Keratinocyte (primary cell): ENCODE measurements at regions not wholly inside any gene's neighbourhood (a gene's known extent, or its start where the extent isn't known, plus 50 kb on each side); places are given as distances from the start of the nearest gene placed in this dataset.

Source experiments
- CTCF ChIP-seq, 3 experiments: IDR thresholded peaks in 1 of 3; conservative IDR thresholded peaks in 1 of 3; optimal IDR thresholded peaks in 1 of 3; 2 replicates in 2 of 3; 3 replicates in 1 of 3; pipeline versions ENCODE3 to v1.5.1; 2011; ENCODE audit warnings: low read length in 3 of 3, mild to moderate bottlenecking in 3 of 3, moderate library complexity in 2 of 3, control low read depth in 1 of 3, inconsistent platforms in 1 of 3; ENCODE audit not compliant: insufficient read depth in 2 of 3; ENCODE audit errors: extremely low read depth in 1 of 3
- EZH2 ChIP-seq: IDR thresholded peaks from one replicate; pipeline ENCODE4 v1.6.1; 2012; ENCODE audit warnings: inconsistent platforms, mild to moderate bottlenecking, low read length, moderate library complexity

- TF ChIP-seq CTCF (optimal IDR thresholded peaks at IDR 0.05 in 1 of 3, IDR thresholded peaks at IDR 0.05 in 1 of 3, conservative IDR thresholded peaks at IDR 0.05 in 1 of 3; ENCODE audit: extremely low read depth in 1 of 3, insufficient read depth in 2 of 3, low read length in 3 of 3) (no peak), EZH2 (no peak)
Observed at GRCh38 chr10:16314259-16314658, 122.6 kb upstream of the PTER start.
